SW 1271 (cell line): ENCODE measurements at regions not wholly inside any gene's neighbourhood (a gene's known extent, or its start where the extent isn't known, plus 50 kb on each side); places are given as distances from the start of the nearest gene placed in this dataset.

Experiments used
- DNase-seq, 2 experiments: peaks; one replicate each; lab custom pipeline; 2025; lab: John Stamatoyannopoulos, UW

DNA sequence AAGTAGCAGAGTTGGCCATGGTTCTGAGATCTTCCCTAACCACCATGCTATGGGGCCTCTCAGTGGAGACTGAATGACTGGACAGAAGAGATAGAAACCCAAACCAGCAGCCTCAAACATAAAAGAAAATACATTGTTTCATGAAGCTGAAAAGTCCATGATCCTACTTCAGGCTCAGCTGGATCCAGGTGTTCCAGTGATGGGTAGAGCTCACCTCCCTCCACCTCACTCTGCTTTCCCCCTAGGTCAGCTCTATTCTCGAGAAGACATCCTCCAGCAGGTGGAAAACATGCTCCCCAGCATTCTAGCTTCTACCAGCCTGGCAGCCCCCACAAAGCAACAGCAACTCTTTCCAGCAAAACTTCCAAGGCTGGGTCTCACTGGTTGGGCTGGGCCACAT lies 132.1 kb downstream of the OAT start:
- no peak for DNase-seq

DNA sequence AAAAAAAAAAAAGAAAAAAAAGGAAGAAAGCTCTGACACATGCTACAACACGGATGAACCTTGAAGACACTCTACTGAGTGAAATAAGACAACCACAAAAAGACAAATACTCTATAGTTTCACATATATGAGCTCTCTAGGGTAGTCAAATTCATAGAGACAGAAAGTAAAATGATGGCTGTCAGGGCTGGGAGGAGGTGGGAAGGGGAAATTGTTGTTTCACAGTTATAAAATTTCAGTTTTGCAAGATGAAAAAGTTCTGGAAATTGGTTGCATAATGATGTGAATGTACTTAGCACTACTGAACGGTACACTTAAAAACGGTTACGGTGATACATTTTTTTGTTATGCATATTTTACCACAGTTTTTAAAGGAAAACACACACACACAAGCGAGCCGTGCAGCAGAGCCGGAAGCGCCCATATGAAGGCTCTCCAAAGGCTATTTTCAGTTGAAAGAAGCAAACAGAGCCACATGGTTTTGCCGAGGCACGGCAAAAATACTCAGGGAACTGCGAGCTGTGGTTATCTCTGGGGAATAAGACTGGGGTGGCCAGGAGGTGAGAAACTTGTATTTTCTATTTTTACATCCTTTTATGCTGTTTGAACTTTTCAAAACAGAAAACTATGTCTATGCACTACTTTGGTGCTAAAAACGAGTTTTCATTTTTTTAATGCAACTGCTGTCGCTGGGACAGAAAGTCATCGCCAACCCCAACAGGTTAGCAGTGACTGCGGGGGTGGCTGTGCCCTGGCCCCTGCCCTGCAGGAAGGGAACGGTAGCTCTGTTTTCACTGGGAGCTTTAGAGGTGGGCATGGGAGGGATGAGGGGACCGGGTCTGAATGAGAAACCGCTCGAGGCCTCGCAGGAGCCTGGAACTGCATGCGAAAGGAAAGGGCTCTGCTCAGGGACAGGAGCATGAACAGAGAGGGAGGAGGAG lies 132.9 kb downstream of the OAT start:
- DNase-seq: no peak

DNA sequence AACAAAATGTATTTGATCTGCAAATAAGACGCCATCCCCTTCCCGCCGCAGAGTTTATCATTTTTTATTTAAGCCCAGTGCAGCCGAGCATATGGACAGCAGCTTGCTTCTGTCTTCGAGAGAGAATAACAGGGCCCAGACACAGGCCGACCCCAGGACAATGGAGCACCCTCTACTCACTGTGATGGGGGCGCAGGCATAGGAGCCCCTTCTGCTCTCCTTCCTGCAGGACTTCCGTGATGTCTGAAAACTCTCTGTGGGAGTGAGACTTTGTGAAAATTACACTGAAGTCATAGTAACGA lies 134.8 kb downstream of the OAT start:
- no peak for DNase-seq

DNA sequence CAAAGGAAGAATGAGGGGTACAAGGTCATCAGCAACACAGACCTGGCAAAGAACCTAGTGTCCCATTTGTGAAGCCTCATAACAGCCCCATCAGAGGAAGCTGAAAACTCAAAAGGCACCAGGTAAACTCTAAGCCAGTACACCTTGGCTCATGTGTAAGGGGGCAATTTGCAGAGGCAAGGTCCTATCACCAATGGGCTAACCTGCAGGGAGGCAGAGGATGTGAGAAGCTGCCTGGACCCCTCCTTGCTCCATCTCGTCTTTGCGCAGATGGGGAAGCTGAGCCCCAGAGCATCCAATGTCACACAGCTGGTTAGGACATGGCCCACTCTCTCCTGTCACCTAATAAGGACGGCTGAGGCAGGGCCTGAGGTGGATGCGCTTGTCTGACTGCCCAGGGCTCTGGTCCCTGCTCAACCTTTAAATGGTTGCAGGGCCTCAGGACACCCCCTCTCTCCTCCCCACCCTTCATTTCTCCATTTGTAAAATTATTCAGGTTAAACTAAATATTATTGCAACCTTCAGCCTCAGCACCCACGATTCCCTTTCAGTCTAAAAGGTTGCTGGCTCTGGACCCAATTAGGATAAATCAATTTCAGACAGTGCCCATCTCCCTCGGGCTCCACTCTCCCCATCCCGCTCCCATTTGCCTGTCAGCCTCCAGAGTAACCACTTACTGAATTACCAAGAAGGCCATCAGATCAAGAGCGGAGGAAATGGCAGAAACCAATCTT lies 135.3 kb downstream of the OAT start:
- no peak for DNase-seq

DNA sequence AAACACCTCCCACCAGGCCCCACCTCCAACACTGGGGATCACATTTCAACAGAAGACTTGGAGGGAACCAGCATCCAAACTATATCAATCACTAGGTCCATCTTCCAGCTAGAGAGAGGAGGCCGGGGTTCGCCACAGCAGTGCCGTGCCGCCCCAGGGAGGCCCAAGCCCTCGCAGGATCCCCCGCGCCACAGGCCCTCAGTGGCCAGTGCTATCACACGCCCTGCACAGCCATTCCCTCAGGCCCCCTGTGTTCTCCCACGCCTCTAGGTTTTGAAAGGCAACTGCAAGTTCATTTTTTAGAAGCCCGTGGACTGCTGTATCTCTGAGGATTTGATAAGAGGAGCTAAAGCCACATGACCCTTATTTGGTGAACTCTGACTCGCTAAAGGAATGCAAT lies 136.4 kb downstream of the OAT start:
- no peak for DNase-seq

DNA sequence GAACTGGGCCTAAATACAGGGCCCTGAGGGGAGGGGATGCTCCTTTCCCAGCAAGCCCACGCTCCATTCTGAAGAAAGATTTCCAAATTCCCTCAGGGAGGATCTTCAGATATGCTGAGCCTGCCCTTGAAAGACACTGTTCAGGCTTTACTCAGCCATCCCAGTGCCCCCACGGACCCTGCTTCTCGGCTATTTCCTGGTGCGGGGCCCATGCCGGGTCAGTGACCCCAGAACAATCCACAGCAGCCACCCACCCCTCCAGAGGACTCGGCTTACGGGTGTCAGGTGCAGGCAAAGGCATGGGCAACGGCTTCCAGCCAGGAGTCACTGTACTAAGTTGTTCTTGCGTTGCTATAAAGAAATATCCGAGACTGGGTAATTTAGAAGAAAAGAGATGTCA lies 137.1 kb downstream of the OAT start:
- DNase-seq: no peak

DNA sequence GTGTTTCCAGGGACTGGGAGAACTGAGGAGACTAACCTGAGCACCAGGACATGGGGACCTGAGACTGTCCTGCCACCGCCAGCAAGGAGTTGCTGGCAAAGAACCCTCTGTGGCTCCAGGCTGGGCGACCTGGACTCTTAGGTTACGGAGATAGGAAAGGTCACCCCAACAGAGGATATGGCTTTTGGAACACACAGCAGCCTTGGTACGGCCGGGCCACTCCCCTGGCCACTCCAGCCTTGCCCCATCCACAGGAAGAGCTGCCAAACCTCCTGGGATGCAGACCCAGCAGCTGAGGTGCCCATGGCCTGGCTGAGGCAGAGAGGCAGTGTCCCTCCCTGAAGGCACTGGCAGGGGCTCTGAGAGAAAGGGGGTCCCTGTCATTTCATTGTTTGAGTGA lies 137.8 kb downstream of the OAT start:
- DNase-seq: no peak

DNA sequence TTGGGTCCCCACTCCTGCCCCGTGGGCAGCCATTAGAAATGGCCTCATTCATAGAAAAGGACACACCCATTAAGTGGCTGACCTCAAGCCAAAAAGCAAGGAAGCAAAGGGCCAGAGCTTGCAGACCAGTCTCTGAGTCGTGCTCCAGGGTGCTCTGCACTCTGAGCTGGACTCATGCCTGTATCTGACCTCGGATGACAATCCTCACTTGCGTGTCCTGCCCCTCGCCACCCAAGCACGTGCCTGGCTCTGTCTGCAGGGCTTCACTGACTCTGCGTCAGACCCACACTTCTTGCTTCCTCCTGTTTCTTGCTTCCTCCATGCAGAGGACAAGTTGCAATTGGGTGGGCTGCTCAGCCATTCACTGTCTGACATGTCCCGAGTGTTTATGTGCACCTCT lies 138.8 kb downstream of the OAT start:
- no peak for DNase-seq

DNA sequence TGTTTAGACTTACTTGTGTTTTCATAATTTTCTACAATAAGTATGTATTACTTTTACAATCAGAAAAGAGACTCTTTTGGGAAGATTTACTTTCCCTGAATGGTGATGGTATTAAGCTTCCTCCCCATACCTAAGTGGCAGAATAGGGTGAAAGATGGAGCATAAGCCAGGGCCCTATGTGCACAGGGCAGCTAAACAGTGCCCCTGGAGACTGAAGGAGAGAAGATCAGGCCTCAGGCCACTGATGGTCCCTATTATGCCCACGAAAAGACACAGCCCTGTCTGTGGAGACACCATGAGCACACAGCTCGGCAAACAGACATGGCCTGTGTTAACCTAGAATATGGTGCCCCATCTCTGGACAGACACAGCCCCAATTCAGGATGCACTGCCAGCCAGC lies 139.4 kb downstream of the OAT start:
- DNase-seq: no peak

DNA sequence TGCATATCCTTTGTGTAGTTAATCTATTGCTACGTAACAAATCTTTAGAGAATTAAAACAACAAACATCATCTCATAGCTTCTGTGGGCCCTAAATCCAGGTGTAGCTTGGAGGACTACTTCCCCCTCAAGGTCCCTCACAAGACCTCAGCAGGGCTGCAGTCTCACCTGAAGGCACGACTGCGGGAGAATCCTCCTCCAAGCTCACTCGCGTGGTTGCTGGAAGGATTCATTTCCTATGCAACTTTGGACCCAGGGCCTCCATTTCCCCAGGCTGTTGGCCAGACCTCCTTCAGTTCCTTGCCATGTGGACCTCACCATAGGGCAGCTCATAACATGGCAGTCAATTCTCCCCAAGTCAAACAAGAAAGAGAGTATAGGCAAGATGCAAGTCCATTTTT lies 140.4 kb downstream of the OAT start:
- DNase-seq: no peak

DNA sequence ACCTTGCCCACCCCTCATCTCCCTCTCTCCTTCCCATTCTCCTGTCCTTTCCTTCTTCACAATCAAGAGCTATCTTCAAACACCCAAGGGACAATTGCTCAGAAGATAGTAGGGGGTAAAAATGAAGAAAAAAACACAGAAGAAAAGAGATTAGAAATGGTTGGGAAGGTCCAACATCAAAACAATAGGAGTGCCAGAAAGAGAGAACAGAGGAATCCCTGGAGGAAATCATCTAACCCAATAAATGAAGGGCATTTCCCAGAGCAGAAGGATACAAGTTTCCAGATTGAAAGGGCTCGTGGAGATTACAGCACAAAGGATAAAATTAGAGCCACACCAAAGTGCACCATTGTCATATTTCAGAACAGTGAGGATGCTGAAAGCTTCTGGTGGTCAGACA lies 145.6 kb downstream of the OAT start:
- DNase-seq: no peak

DNA sequence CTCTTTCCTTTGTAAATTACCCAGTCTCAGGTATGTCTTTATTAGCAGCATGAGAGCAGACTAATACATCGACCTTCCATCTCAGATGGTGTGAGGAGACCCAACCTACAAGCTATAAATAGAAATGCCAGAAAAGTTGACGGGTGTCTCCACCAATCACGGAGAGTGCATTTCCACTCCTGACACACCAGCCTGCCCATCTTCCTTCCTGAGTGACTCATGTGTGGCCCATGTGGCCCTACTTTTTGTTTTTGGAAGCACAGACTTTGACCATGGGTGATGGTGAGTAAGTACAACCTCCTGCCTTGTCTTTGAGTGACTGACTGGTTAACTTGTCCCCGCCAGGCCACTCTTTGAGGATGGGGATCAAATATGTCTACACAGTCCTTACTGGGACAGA lies 147.0 kb downstream of the OAT start:
- DNase-seq: no peak

DNA sequence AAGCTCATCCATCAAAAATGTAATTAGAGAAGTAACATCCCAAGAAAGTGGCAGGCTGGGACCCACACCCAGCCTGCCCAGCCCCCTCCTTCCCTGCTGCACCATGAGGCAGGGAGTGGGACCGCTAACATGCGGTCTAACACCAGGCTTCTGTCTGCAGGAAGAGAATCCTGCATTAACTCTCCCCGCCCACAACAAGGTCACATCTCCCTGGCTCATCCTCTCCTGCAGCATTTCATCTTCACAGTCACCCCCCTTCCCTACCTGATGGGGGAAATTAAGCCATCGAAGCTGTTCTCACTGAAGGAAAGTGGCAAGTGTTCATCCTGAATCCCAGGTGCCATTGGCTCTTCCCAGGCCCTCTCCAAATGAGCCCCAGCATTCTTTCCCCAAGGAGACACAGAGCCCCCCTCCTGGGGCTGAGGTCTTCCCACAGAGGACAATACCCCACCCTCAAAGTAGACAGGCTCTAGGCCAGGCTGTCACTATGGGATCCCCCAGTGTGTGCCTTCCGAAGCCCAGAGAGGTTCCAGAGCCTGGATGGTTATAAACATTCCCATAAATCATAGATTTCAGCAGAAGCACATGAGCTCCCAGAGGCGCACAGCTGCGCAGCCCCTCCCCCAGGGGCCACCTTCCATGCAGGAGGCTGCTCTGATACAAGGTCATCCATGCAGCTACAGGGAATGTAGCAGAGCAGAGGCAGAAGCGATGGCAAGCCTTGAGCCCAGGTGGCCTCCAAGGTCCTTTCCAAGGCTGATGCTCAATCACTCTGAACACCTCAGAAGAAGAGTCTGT lies 148.0 kb downstream of the OAT start:
- no peak for DNase-seq

DNA sequence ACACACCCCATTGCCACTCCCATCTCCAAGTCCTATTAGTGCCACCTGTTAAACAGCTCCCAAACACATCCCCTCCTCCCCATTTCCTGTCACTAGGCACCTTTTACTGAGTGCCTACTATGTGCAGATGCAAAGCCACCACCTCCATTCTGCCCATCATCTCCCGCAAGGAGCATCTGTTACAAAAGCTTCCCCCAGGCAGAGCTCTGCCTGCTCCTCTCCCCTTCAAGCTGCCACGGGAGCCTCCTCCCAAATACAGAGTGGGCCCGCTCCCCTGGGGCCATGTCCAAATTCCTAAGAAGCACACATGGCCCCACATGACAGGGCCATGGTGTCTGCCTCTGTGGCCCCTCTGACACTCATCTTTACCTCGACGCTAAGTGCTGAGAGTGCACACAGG lies 149.7 kb downstream of the OAT start:
- no peak for DNase-seq

DNA sequence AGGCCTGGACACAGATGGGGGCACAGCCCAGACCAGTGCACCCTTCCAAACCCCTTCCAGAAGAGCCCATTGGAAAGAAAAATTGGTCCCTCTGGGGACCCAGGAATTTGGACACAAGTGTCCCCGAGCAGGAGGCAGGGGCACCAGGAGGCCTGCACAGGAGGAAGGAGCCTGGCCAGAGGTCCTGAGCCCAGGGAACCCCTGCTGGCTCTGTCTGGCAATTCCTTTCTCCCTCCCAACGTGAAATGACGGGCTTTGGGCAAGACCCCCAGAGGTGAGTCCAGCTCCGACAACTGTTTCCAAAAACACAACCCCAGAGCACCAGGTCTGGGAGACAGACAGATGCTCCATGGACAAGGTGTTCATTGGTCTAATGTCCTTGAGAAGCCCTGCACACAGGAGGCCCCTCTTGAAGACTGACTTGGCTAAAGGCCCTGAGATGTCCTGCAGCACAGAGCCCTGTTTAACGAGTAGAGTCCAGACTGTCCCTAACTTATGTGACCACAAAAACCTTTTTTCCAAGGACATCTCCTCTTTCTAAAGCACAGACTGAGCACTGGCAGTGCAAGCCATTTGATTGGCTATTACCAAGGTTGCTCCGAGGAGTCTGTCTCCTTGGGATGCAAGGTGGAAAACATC lies 150.7 kb downstream of the OAT start:
- DNase-seq: no peak

DNA sequence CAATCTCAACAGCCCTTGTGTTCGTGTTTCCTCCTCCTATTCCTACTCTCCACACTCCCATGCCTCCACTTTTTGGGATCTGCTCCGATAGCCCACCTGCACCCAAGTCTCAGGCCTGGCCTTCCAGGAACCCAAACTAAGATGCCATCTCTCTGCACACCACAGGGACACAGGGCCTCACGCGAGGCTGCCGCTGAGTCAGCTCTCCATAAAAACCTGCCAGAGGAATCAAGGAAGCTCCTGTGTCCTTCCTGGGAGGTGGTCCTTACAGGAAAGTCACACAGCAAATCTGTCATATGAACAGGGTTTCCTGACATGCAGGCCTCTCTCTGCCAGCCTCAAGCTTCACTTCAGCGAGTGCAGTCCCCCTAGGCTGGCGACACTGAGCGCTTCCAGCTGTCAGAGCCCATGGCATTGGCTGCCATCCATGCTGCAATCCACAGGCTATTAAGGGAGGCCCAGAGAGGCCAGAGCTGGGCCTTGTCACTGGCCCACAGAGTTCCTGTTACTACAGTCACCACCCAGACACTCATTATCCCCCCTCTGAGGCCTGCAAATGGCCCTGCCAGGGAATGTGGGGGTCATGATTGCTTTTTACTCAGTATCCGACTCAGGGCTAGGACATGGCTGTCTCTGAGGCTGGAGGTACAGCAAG lies 151.4 kb downstream of the OAT start:
- DNase-seq: no peak

DNA sequence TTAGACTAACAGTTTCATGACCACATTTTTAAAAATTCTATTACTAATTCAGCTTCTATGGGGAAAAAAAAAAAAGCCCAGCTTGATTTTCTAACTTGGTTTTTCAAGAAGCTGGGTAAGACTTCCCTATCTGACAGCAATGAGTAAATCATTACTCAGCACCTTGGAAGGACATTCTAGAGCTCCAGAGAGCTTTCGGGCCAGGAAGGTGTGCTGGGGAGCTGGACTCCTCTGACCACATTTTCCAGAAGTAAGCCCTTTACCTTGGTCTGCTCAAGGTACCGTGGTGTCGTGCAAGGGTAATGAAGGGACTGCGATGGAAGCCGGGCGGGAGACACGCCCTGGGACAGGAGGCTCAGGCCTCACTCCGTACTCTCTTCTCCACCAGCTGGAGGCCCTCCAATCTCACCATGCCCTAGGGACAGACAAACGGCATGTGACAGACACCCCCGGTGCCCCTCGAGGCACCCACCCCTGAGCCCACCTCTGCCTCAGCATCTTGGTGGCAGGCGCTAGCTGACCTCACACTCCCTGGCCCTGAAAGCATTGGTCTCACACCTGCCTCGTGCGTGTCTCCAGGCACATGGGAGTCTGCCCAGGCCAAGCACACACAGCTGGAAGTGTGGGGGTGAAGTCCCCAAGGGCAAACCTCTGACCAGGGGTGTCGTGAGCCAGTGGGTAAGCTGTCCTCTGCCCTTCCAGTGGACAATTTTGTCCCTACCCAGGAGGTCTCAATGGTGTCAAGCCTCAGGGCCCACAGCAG lies 152.1 kb downstream of the OAT start:
- DNase-seq: no peak

DNA sequence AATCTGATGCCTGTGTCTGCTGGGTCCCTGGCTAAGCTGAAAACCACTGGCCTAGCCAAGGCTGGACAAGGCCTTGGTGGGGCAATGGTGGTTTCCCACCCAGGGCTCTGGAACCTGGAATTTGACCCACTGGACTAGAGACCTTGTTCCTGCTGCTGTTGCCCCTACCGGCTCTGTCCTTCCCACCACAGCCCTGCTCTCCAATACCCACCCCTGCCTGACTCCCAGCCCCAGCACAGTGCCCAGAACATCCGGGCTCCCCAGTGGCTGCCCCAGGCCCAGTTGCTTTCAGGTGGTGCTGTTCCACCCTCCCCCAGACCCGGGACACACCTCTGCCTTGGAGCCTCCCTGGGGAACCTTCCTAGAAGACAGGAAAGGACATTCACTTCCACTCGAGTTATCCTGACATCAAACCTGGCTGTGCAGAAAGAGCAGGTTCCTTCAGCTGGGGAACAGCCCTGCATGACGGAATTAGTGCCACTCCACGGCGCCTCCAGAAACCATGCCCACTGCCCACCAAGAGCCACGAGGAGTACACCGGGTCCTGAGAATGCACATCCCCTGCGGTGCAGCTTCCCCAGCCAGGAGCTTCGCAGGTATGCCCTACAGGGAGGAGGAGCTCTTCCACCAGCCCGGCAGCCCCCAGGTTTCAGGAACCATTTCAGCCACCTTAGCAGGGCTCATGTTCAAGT lies 152.8 kb downstream of the OAT start:
- DNase-seq: no peak

DNA sequence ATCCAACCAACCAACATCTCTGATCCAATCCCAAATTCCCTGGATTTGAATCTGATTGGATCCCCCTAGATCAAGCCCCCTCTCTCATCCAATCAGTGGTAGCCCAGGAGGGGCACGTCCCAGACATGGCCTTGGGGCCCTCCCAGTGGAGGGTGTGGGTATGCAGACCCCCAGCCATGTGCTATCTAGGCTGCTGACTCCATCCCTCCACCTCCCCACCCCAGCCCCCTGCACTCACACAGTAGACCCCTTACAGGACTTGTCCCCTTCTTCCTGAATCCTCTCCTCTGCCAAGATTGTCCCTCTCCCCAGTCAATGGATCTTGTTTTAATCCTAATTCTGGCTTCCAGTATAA lies 153.4 kb downstream of the OAT start:
- DNase-seq: no peak

DNA sequence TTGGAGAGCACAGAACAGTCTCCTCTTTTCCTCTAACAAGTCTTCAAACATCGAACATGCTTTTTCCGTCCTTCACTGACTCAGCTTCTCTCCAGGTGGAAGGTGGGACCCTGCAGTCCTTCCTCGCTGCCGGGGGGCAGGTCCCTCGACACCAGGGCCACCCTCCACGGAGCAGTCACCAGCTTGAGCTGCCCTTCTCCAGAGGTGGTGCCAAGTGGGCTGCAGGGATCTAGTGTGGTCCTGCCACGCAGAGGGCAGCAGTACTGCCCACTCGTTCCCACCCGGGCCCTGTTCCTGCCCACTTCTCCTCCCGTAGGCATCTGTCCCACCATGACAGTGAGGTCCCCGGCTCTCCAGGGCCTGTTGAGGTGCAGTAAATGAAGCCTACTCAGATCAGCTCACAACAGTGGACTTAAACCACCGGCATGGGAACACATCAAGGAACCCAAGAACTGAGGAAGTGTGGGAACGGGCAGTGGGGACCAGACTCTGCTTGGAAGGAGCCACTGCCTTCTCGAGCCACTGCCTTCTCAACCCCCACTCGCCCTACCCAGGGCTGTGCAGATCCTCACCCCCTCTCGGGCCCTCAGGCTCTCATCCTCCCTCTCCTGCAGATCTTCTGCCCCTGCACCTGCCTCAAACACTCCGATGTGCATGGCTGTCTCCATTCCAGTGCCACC lies 153.9 kb downstream of the OAT start:
- no peak for DNase-seq
